PC-3 (cell line): ENCODE measurements at regions not wholly inside any gene's neighbourhood (a gene's known extent, or its start where the extent isn't known, plus 50 kb on each side); places are given as distances from the start of the nearest gene placed in this dataset.
A peak's percentile ranks its signal among the peaks of the same experiment; 100 is the strongest.

Experiments
- ATAC-seq: fragments of 200-7000 bp; cut with Tn5 transposase; 2 replicates; pipeline ENCODE4 v1.9.1; 2020; ENCODE audit warnings: mild to moderate bottlenecking, moderate library complexity
- BruUV-seq: library from RNA; stranded (reverse); fragments of 400-500 nt; replicated peaks from 2 replicates; lab custom pipeline; 2021; lab: Mats Ljungman, UMichigan
- CTCF ChIA-PET: fragments of 300-600 bp; sonication (Branson Sonifier 250); formaldehyde crosslinking; loops from one replicate; lab custom pipeline; 2022; ENCODE audit warnings: antibody characterized with exemption; lab: Charles Lee
- POLR2A ChIA-PET: fragments of 300-600 bp; sonication (Branson Sonifier 250); formaldehyde crosslinking; loops from one replicate; lab custom pipeline; 2022; ENCODE audit warnings: antibody characterized with exemption; ENCODE audit not compliant: unreplicated experiment; lab: Charles Lee
- DNase-seq: peaks from one replicate; pipeline ENCODE4 v3.0.0-alpha.2; 2015
- H2AFZ ChIP-seq: fragments of 300-600 bp; sonication (generic); 2 replicates; pipeline ENCODE4 v1.6.0; 2016; ENCODE audit warnings: antibody characterized with exemption, low read length
- H3F3A ChIP-seq: fragments of 300-600 bp; sonication (generic); one replicate; pipeline ENCODE4 v1.6.0; 2017; ENCODE audit warnings: antibody characterized with exemption, low read length, control low read depth, mild to moderate bottlenecking; ENCODE audit not compliant: unreplicated experiment
- H3K27ac ChIP-seq: fragments of 300-600 bp; sonication (generic); 2 replicates; pipeline ENCODE4 v1.5.1; 2016; ENCODE audit warnings: mild to moderate bottlenecking, low read length
- H3K27me3 ChIP-seq: fragments of 300-600 bp; sonication (generic); 2 replicates; pipeline ENCODE4 v1.6.1; 2016; ENCODE audit warnings: low read length, mixed read lengths
- H3K36me3 ChIP-seq: fragments of 300-600 bp; sonication (generic); 2 replicates; pipeline ENCODE4 v1.6.1; 2016; ENCODE audit warnings: low read depth, mixed run types, low read length, mixed read lengths
- H3K4me1 ChIP-seq: fragments of 300-600 bp; sonication (generic); 2 replicates; pipeline ENCODE4 v1.5.1; 2016; ENCODE audit warnings: low read length; ENCODE audit not compliant: insufficient read depth
- H3K4me2 ChIP-seq: fragments of 300-600 bp; sonication (generic); 2 replicates; pipeline ENCODE4 v1.6.0; 2016; ENCODE audit warnings: low read length
- H3K4me3 ChIP-seq: fragments of 300-600 bp; sonication (generic); 2 replicates; pipeline ENCODE4 v1.5.1; 2016; ENCODE audit warnings: mild to moderate bottlenecking, low read length, mixed read lengths
- H3K79me2 ChIP-seq: fragments of 300-600 bp; sonication (generic); 2 replicates; pipeline ENCODE4 v1.6.1; 2017; ENCODE audit warnings: low read length, mixed read lengths
- H3K9ac ChIP-seq: fragments of 300-600 bp; sonication (generic); 2 replicates; pipeline ENCODE4 v1.6.0; 2016; ENCODE audit warnings: mild to moderate bottlenecking, low read length
- H3K9me2 ChIP-seq: fragments of 300-600 bp; sonication (generic); replicated peaks from 2 replicates; pipeline ENCODE4 v1.6.1; 2016; ENCODE audit warnings: mixed run types, low read length, mixed read lengths
- H3K9me3 ChIP-seq: fragments of 300-600 bp; sonication (generic); 2 replicates; pipeline ENCODE4 v1.6.1; 2016; ENCODE audit warnings: low read length, mixed read lengths
- H4K20me1 ChIP-seq: fragments of 300-600 bp; sonication (generic); 2 replicates; pipeline ENCODE4 v1.6.1; 2016; ENCODE audit warnings: low read length, mixed read lengths
- CTCF ChIP-seq: fragments of 300-600 bp; sonication (generic); conservative IDR thresholded peaks from 2 replicates; pipeline ENCODE4 v1.5.1; 2017; ENCODE audit warnings: antibody characterized with exemption, low read depth, mild to moderate bottlenecking, low read length
- EZH2 ChIP-seq: fragments of 300-600 bp; sonication (generic); IDR thresholded peaks from one replicate; pipeline ENCODE4 v1.6.1; 2017; ENCODE audit warnings: antibody characterized with exemption, mild to moderate bottlenecking, low read length; ENCODE audit not compliant: unreplicated experiment
- EZH2phosphoT487 ChIP-seq: fragments of 300-600 bp; sonication (generic); IDR thresholded peaks from 2 replicates; pipeline ENCODE4 v1.6.1; 2018; ENCODE audit warnings: mild to moderate bottlenecking, antibody characterized with exemption, low read length, borderline replicate concordance
- intact Hi-C: fragments of 100-400 bp; cut with micrococcal nuclease; formaldehyde crosslinking; loops from 2 replicates; pipeline ENCODE4 v1.9.0; 2023

GRCh38 chr4:97367878-97368277 lies 775.4 kb downstream of the STPG2 start:
- BruUV-seq, result no TSS peak
- no peak overlapping the region for H3K27ac ChIP-seq
- H3K4me3 ChIP-seq, result no peak overlapping the region
- TF ChIP-seq CTCF (no peak), EZH2 (no peak), EZH2phosphoT487 (no peak)
- ChIA-PET POLR2A (no interaction called here), CTCF (no interaction called here)
- H3K4me2 ChIP-seq, result no peak overlapping the region
- H3K9me3 ChIP-seq, result no peaks in the 10 kb centered on the region
- H4K20me1 ChIP-seq, result no peaks in the 10 kb centered on the region
- H3F3A ChIP-seq, result no peaks in the 10 kb centered on the region
- no peak overlapping the region for H3K9ac ChIP-seq
- peak; percentile 79 for ATAC-seq
- no peaks in the 10 kb centered on the region for H3K27me3 ChIP-seq
- peak; percentile 82 for DNase-seq
- H3K4me1 ChIP-seq, result peaks cover 10% of the 10 kb centered on the region
- intact Hi-C loops, result no loop called here
- H3K9me2 ChIP-seq, result no peaks in the 10 kb centered on the region
- H2AFZ ChIP-seq, result no peak overlapping the region
- H3K36me3 ChIP-seq, result no peaks in the 10 kb centered on the region
- no peaks in the 10 kb centered on the region for H3K79me2 ChIP-seq

GRCh38 chr4:97370568-97370967 lies 772.7 kb downstream of the STPG2 start:
- Histone ChIP-seq H3K9ac (no peak overlapping the region), H2AFZ (no peak overlapping the region), H3K27me3 (no peaks in the 10 kb centered on the region), H3K27ac (no peak overlapping the region), H3K9me3 (no peaks in the 10 kb centered on the region), H3K4me1 (peaks cover 10% of the 10 kb centered on the region), H3K4me3 (no peak overlapping the region), H3K36me3 (no peaks in the 10 kb centered on the region), H4K20me1 (no peaks in the 10 kb centered on the region), H3K4me2 (no peak overlapping the region), H3F3A (no peaks in the 10 kb centered on the region), H3K79me2 (no peaks in the 10 kb centered on the region), H3K9me2 (no peaks in the 10 kb centered on the region)
- TF ChIP-seq EZH2phosphoT487 (no peak), EZH2 (no peak), CTCF (no peak)
- BruUV-seq, result no TSS peak
- CTCF ChIA-PET, result no interaction called here
- POLR2A ChIA-PET, result no interaction called here
- intact Hi-C loops, result no loop called here
- ATAC-seq (no peak), DNase-seq (no peak)

GRCh38 chr4:97374526-97374925 lies 768.8 kb downstream of the STPG2 start:
- CTCF ChIA-PET, result no interaction called here
- Histone ChIP-seq H3K4me1 (no peaks in the 10 kb centered on the region), H3K79me2 (no peaks in the 10 kb centered on the region), H3F3A (no peaks in the 10 kb centered on the region), H3K9ac (no peak overlapping the region), H3K27me3 (no peaks in the 10 kb centered on the region), H3K9me3 (no peaks in the 10 kb centered on the region), H2AFZ (no peak overlapping the region), H4K20me1 (no peaks in the 10 kb centered on the region), H3K36me3 (no peaks in the 10 kb centered on the region), H3K9me2 (no peaks in the 10 kb centered on the region), H3K4me3 (no peak overlapping the region), H3K4me2 (no peak overlapping the region), H3K27ac (no peak overlapping the region)
- POLR2A ChIA-PET, result no interaction called here
- no TSS peak for BruUV-seq
- no peak for TF ChIP-seq EZH2phosphoT487
- no peak for TF ChIP-seq EZH2
- TF ChIP-seq CTCF, result no peak
- no peak for DNase-seq
- intact Hi-C loops, result no loop called here
- ATAC-seq, result no peak
